ENCODE measurements at regions not wholly inside any gene's neighbourhood (a gene's known extent, or its start where the extent isn't known, plus 50 kb on each side); places are given as distances from the start of the nearest gene placed in this dataset.

DNA sequence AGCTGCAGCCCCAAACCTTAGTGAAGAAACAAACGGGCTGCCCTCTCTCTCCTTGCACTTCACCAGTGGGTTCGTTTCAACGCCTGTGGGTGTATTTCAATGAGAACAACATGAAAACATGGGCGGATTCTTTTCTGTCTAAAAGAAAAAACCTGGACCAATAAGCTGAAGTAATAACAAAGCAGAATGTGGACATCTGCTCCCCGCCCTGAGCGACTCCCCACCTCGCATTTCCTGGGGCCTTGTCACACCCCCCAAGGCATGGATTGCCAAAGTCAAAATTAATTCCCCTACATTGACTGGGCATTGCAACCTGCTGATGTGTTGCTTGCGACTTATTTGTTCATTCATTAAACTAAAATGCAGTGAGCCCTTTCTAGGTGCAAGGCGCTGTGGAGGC lies 142.9 kb downstream of the BCOR start:
- Mint-ChIP-seq H3K27me3 (peaks cover 3% of the 10 kb centered on the region), H3K4me3 (ENCODE audit: low read depth) (no peak overlapping the region), H3K4me1 (ENCODE audit: low read depth) (peaks cover 19% of the 10 kb centered on the region), H3K36me3 (ENCODE audit: insufficient read depth) (no peaks in the 10 kb centered on the region), H3K27ac (no peak overlapping the region), H3K9me3 (ENCODE audit: low read depth) (no peaks in the 10 kb centered on the region)
- no peak for DNase-seq (ENCODE audit: low spot score, unreplicated experiment)
- TF ChIP-seq, protein P1, sequence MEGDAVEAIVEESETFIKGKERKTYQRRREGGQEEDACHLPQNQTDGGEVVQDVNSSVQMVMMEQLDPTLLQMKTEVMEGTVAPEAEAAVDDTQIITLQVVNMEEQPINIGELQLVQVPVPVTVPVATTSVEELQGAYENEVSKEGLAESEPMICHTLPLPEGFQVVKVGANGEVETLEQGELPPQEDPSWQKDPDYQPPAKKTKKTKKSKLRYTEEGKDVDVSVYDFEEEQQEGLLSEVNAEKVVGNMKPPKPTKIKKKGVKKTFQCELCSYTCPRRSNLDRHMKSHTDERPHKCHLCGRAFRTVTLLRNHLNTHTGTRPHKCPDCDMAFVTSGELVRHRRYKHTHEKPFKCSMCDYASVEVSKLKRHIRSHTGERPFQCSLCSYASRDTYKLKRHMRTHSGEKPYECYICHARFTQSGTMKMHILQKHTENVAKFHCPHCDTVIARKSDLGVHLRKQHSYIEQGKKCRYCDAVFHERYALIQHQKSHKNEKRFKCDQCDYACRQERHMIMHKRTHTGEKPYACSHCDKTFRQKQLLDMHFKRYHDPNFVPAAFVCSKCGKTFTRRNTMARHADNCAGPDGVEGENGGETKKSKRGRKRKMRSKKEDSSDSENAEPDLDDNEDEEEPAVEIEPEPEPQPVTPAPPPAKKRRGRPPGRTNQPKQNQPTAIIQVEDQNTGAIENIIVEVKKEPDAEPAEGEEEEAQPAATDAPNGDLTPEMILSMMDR (IDR thresholded peaks at IDR 0.05; ENCODE audit: unreplicated experiment): no peak

DNA sequence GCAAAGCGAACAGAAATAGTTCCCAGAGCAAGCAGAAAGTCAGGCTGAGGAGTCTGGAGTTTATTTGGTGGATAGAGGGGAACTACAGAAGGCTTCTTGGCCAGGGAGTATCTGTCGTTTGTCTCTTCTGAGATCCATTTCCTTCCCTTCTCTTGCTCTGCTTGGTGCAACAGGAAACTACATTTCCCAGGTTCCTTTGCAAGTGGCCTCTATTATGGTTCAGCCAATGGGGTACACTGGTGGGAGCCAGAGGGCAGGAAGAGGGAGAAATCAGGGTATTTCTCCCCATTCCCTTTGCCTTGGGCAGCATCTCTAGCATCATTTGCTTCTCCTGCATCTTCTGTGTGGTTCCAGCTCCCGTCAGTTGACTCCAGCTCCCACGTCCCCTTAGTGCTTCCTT lies 142.1 kb downstream of the BCOR start:
- H3K36me3 Mint-ChIP-seq (ENCODE audit: insufficient read depth): no peaks in the 10 kb centered on the region
- H3K27me3 Mint-ChIP-seq: peaks cover 3% of the 10 kb centered on the region
- DNase-seq (ENCODE audit: low spot score, unreplicated experiment): no peak
- no peak overlapping the region for H3K4me3 Mint-ChIP-seq (ENCODE audit: low read depth)
- TF ChIP-seq, protein P1 (IDR thresholded peaks at IDR 0.05; ENCODE audit: unreplicated experiment): no peak
- H3K27ac Mint-ChIP-seq: no peak overlapping the region
- no peaks in the 10 kb centered on the region for H3K9me3 Mint-ChIP-seq (ENCODE audit: low read depth)
- H3K4me1 Mint-ChIP-seq (ENCODE audit: low read depth): peaks cover 19% of the 10 kb centered on the region

- Mint-ChIP-seq H3K4me3 (ENCODE audit: low read depth) (no peak overlapping the region), H3K4me1 (ENCODE audit: low read depth) (peaks cover 19% of the 10 kb centered on the region), H3K27ac (no peak overlapping the region), H3K27me3 (peaks cover 5% of the 10 kb centered on the region), H3K9me3 (ENCODE audit: low read depth) (no peaks in the 10 kb centered on the region), H3K36me3 (ENCODE audit: insufficient read depth) (no peaks in the 10 kb centered on the region)
- TF ChIP-seq, protein P1 (IDR thresholded peaks at IDR 0.05; ENCODE audit: unreplicated experiment): no peak
- DNase-seq (ENCODE audit: low spot score, unreplicated experiment): no peak
These were observed 140.9 kb downstream of the BCOR start for GRCh38 chrX:39956803-39957394.

DNA sequence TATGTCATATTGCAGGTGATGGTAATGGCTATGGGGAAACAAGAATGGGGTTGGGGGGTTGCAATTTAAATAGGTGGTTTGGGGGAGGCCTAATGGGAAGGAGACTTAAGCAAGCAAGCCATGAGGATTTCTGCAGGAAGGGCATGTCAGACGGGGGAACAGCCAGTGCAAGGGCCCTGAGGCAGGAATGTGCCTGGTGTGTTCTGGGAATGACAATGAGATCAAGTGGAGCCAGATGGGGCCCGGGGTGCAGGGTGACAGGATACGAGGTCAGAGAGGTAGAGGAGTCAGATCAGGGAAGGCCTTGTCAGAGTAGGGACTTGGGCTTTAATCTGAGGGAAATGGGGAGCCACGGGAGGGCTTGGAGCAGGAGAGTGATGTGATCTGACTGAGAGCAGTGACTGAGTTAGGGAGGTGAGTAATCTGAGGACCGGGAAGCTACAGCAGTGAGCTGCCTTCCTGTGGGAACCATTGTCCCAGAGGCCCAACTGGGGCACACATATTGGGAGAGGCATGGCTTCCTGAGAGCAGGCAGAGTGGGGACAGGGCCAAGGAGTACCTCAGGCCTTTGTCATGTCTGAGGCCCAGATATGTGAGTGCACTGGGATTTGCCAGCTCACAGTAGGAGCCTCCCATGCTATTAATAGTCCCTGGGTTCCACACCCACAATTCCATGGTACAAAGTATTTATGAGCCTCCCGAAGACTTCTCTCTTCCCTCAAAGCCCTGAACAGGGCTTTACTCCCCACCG lies 139.8 kb downstream of the BCOR start:
- Mint-ChIP-seq H3K27me3 (peaks cover 5% of the 10 kb centered on the region), H3K36me3 (ENCODE audit: insufficient read depth) (no peaks in the 10 kb centered on the region), H3K27ac (no peak overlapping the region), H3K4me3 (ENCODE audit: low read depth) (no peak overlapping the region), H3K4me1 (ENCODE audit: low read depth) (peaks cover 19% of the 10 kb centered on the region), H3K9me3 (ENCODE audit: low read depth) (peaks cover 4% of the 10 kb centered on the region)
- no peak for DNase-seq (ENCODE audit: low spot score, unreplicated experiment)
- TF ChIP-seq, protein P1 (IDR thresholded peaks at IDR 0.05; ENCODE audit: unreplicated experiment): no peak

GRCh38 chrX:39958850-39959249 lies 138.9 kb downstream of the BCOR start:
- TF ChIP-seq, protein P1 (IDR thresholded peaks at IDR 0.05; ENCODE audit: unreplicated experiment): no peak
- Mint-ChIP-seq H3K4me3 (ENCODE audit: low read depth) (no peak overlapping the region), H3K9me3 (ENCODE audit: low read depth) (peaks cover 13% of the 10 kb centered on the region), H3K27ac (no peak overlapping the region), H3K36me3 (ENCODE audit: insufficient read depth) (no peaks in the 10 kb centered on the region), H3K27me3 (peaks cover 5% of the 10 kb centered on the region), H3K4me1 (ENCODE audit: low read depth) (peaks cover 15% of the 10 kb centered on the region)
- DNase-seq (ENCODE audit: low spot score, unreplicated experiment): no peak
